Stimulated activated CD8-positive, alpha-beta memory T cell treated with anti-CD3 and anti-CD28 coated beads, Interleukin-15, amount 100 ng/mL, for 4 hours (primary cell): ENCODE measurements at regions not wholly inside any gene's neighbourhood (a gene's known extent, or its start where the extent isn't known, plus 50 kb on each side); places are given as distances from the start of the nearest gene placed in this dataset.
"Not testable (repeated sequence)": the region's sequence is repeated elsewhere in the genome, so short reads cannot be mapped to it uniquely, and the experiment has no call there.

ENCODE experiments used
- DNase-seq, 2 donors: peaks; one replicate each; pipeline ENCODE4 v3.0.0-alpha.2; 2020; ENCODE audit warnings: low read depth in 2 of 2

DNA sequence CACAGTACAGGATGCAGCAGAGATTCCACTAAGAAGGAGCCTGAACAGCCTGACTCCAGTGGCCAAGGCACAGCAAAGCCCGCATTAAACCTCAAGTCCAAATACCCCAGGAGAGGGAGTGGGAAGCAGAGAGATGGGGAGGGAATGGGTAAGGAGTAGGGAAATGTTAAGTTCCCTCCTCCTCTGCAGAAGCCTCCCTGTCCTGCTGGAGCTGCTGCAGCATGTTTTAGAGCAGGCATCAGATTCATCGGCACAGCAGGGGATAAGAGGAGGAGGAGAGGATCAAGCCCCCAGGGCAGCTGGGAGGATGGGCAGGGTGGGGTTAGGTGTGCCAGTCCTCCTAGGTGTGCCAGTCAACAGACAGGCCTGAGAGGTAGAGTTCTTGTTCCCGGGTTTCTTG is 709.7 kb downstream of the PTPRU start:
- no peak for DNase-seq

GRCh38 chr1:29945426-29945825 is 709.1 kb downstream of the PTPRU start:
- no peak for DNase-seq

DNA sequence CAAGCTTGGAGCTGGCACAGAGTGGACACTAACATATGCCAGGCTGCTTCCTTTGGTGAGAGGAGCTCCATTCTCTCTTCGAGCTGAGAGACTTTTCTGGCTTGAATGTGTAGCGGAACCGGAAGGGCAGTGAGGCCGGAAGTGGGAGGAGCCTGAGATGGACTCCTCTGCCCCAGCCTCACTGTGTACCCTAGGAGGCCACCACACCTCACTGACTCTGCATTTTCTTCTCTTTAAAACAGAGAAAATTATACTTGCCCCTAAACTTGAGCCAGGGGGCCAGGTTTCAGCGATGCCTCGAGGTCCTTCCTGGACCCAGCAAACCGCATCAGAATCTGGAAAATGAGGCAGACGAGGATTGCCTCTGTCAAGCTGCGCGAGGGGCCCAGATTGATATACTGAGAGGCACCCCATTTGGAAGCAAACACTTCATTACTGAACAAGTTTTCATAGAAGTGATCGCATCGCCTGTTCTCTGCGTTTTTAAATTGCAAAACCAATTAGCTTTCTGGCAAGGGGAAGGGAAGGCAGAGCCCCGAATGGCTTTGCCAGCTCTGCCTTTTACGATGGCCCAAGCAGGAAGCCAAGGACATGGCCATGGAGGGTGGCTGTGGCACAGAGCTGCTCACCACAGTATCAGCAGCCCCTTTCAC is 708.1 kb downstream of the PTPRU start:
- DNase-seq = no peak

DNA sequence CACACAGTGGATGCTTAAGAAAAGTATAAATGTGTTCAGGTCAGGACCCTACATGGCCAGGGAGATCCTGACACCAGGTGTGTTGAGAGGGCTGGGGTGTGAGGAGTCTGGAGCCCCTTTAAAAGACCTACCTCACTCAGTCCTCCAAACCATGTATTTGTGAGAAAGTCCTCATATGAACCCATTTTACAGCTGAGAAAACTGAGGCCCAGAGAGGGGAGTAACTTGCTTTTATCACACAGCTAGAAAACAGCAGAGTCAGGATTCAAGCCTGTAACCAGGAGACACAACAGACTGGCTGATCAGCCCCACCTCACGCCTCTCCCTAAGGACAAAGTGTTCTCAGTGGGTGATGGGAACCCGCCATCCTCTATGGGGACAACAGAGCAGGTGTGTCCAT is 706.7 kb downstream of the PTPRU start:
- DNase-seq = no peak

DNA sequence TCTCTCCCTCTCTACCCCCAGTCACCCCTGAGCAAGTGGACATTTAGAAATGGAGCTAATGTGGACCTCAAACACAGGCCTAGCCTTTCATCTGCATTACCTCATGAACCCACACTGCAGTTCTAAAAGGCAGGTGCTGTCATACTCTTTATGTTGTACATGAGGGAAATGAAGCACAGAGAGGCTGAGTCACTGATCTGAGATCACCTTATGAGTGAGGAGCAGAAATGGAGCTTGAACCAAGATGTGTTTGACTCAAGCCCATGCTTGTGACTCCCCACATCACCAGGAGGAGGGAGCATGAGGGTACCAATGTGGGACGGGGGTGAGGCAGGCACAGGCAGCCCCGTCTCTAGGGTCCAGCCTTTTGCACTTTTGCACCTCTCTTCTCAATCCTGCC is 702.8 kb downstream of the PTPRU start:
- DNase-seq = no peak

DNA sequence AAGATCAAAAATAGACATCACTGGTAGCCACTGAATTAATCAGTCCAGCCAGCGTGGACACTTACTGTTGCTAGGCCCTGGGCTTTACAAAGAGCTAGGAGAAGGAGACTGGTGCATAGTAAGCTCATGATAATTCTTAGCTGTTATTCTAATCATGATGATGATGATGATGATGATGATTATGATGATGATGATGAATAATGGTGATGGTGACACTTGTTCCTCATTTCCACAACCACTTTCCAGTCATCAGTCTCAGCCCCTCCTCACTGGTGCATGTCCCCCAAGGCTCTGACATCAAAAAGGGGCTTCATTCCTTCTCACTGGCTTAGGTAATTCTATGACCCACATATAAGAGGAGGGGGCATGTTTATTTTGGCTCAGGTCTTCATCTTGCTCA is 701.0 kb downstream of the PTPRU start:
- DNase-seq = no peak

DNA sequence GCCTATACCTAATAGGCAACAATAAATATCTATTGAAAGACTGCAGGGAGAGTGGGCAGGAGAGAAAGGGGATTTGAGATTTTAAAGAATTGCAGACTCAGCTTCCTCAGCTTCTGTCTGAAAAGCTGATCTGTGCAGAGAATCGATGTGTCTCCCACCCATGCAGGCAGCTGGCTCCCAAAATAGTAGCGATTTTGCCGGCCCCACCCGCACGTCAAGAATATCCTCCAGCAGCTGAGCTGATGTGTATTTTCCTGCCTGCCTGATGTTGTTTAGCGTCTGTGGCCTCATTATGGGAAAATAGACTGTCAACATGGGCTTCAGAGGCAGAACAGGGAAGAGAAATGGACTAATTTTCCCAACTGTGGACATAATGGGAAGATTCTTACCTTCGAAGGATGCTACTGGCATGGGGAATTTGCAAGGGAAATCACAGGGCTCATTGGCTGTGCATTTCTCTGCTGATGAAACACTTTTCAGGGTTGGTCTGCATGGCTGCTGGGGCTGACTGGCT is 699.8 kb downstream of the PTPRU start:
- no peak for DNase-seq

DNA sequence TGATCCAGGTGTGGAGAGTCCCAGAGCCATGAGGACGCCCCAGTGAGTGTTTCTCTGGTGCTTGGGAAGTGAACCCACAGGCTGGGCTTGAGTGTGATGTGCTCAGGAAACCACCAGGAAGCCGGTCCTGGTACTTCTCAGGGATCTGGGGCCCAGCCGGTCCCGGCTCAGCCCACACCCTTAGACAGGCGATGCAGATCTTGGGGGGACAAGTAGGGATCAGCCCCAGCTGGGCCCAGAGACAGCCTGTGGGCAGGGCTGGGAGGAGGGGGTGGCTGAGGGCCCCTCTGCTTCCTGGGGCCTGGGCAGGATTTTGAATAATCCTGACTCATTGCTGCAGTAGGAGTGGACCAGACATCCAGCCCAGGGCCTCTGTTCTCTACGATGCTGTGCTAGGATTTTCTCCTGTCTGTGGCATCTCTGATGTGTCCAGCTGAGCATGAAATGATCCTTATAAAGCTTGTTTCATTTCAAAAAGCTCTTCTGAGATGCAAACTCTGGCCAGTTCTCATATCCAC is 698.0 kb downstream of the PTPRU start:
- DNase-seq = no peak

GRCh38 chr1:29933067-29933466 is 696.7 kb downstream of the PTPRU start:
- DNase-seq = no peak

DNA sequence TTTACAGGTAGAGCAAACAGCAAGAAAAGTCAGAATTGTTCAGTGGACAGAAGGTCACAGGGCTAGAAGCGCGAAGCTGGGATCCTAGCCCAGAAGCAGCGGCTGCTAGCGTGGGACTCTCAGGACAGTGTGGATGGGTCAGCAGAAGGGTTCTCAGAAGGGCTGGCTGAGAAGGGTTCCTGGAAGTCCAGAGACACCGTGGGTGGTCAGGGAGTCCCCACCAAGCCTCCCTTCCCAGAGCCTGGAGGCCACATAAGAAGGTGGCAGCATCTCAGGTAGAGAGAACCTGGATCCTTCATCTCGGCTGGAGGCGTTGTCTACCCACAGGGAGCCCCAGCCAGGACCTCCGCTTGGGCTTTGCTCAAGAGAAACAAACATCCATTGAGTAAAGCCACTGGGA is 696.3 kb downstream of the PTPRU start:
- DNase-seq = no peak

GRCh38 chr1:29931477-29932175 is 695.3 kb downstream of the PTPRU start:
- no peak for DNase-seq

- no peak for DNase-seq
Observed at GRCh38 chr1:29925058-29925457, 688.7 kb downstream of the PTPRU start.

DNA sequence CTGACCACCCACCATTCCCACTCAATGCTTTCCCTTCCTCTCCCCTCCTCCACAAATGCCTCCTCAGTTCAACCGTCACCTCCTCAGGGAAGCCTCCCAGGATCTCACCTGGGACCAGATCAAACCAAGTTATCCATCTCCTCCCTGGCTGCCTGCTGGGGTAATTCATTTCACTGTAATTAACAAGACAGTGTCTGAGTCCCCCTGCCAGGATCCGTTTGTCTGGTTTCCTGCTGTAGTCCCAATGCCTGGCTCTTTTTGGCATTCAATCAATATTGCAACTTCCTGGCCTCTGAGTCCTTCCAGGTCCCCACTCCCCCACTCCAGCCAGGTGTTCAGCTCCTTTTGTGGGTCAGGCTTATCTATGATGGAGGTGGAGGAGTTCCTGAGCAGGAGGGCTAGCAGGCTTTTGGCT is 687.7 kb downstream of the PTPRU start:
- no peak for DNase-seq

DNA sequence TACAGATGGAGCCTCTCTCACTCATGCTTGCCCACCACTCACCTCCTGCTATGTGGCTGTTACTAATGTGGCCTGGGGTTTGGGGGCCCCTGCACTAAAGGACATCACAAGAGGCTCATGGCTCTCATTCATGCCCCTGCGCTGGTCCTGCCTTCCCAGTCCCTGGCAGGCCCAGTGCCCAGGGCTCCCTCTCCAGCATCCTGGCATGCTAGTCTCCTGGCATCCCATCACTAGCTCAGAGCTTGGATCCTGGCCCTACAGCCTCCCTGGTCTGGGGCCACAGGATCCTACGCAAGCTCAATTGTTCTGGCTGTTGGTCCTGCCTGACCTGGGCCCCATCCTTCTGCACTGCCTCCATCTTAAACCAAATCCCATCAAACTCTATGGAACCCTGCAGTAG is 685.4 kb downstream of the PTPRU start:
- no peak for DNase-seq

- no peak for DNase-seq
Observed at GRCh38 chr1:29920784-29921183, 684.5 kb downstream of the PTPRU start.

GRCh38 chr1:29920316-29920715 is 684.0 kb downstream of the PTPRU start:
- no peak for DNase-seq

GRCh38 chr1:29919041-29919440 is 682.7 kb downstream of the PTPRU start:
- not testable (repeated sequence) for DNase-seq

GRCh38 chr1:29916656-29917369 is 680.5 kb downstream of the PTPRU start:
- no peak for DNase-seq

DNA sequence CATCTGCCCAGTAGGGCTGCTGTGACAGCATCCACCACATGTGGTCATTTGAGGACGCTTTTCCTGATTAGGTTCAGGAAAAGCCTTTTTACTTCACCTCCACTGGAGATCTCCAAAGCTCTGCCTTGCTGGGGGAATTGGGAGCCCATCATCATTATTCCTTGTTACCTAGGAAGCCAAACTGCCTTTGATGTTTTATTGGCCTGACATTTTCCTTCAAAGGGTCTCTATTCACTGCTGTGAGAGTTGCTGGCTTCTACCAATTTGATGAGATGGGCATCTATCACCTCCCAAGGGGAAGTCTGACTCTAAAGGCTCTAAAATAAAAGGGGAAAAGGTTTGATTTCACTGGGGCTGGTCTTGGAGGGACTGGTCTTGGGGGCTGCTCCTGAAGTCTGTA is 678.6 kb downstream of the PTPRU start:
- DNase-seq = no peak

DNA sequence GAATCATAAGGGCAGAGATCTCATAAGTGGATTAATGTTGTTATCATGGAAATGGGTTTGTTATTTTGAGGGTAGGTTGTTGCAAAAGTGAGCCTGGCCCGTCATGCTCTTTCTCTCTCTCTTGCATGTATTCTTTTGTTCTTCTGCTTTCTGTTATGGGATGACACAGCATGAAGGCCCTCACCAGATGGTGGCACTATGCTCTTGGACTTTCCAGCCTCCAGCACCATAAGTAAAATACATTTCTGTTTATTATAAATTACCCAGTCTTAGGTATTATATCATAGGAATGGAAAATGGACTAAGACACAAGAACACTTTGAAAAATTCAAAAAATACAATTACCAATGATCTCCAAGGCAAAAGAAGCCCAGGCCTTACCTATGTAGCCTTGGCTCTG is 676.1 kb downstream of the PTPRU start:
- DNase-seq = no peak

- no peak for DNase-seq
Observed at GRCh38 chr1:29909962-29910361, 673.6 kb downstream of the PTPRU start.

DNA sequence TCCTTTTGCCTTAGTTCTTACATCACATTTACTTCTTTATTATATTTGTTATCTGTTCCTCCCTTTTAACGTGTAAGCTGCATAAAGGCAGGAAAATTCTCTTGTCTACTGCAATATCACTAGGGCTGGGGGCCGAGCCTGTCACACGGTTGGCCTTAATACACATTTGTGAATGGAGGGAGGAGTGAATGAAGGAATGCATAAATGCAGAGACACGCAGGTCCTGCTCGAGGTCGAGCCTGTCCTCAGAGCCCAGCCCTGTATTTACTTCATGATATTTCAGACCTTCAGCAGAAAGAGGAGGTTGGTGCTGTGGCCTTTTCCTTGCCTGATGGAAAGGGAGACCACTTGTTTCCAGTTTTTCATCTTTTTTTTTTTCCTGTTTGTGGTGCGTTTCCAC is 671.3 kb downstream of the PTPRU start:
- no peak for DNase-seq

GRCh38 chr1:29906927-29907326 is 670.6 kb downstream of the PTPRU start:
- no peak for DNase-seq
